Thyroid gland (tissue), 4 donors: ENCODE measurements at regions not wholly inside any gene's neighbourhood (a gene's known extent, or its start where the extent isn't known, plus 50 kb on each side); places are given as distances from the start of the nearest gene placed in this dataset.

ENCODE experiments used
- DNase-seq, 2 donors: peaks; one replicate each; pipeline ENCODE4 v3.0.0-alpha.2; 2019
- H3K27ac ChIP-seq, 3 donors: fragments of 200-600 bp; sonication (generic); 1 replicate in 2 of 3; 2 replicates in 1 of 3; pipeline ENCODE4 v1.5.1; 2016 to 2019; ENCODE audit warnings: mild to moderate bottlenecking in 1 of 3, moderate library complexity in 1 of 3
- H3K27me3 ChIP-seq: fragments of 200-600 bp; sonication (generic); one replicate; pipeline ENCODE4 v1.5.1; 2019
- H3K36me3 ChIP-seq, 2 donors: fragments of 200-600 bp; sonication (generic); one replicate each; pipeline ENCODE4 v1.5.1; 2016 to 2019
- H3K4me1 ChIP-seq, 2 donors: fragments of 200-600 bp; sonication (generic); one replicate each; pipeline ENCODE4 v1.5.1; 2017 to 2019
- H3K4me3 ChIP-seq, 3 donors: fragments of 200-600 bp; sonication (generic); replicated peaks in 1 of 3; 1 replicate in 2 of 3; 2 replicates in 1 of 3; pipeline ENCODE4 v1.5.1; 2016; ENCODE audit warnings: mild to moderate bottlenecking in 1 of 3
- H3K9me3 ChIP-seq: fragments of 200-600 bp; sonication (generic); one replicate; pipeline ENCODE4 v1.5.1; 2017
- CTCF ChIP-seq, 6 experiments: fragments of 200-600 bp in 3 of 6; fragments of 450-650 bp in 3 of 6; sonication (generic) in 3 of 6; IDR thresholded peaks; one replicate each; pipeline ENCODE4 v1.5.1; 2016 to 2019; ENCODE audit warnings: antibody characterized with exemption in 6 of 6, mild to moderate bottlenecking in 2 of 6, inconsistent platforms in 1 of 6, moderate library complexity in 1 of 6
- POLR2A ChIP-seq, 2 donors: fragments of 450-650 bp; IDR thresholded peaks; one replicate each; pipeline ENCODE4 v1.6.1; 2017; ENCODE audit warnings: antibody characterized with exemption in 2 of 2, mild to moderate bottlenecking in 2 of 2, moderate library complexity in 1 of 2
- WGBS, 2 donors: methylation state at CpG; one replicate each; pipeline ENCODE4 v1.1.5; 2017; 5-methylcytosine and 5-hydroxymethylcytosine counted together
- intact Hi-C: fragments of 100-400 bp; cut with DNase I; formaldehyde crosslinking; loops from one replicate; pipeline ENCODE4 v1.15.1; 2023

DNA sequence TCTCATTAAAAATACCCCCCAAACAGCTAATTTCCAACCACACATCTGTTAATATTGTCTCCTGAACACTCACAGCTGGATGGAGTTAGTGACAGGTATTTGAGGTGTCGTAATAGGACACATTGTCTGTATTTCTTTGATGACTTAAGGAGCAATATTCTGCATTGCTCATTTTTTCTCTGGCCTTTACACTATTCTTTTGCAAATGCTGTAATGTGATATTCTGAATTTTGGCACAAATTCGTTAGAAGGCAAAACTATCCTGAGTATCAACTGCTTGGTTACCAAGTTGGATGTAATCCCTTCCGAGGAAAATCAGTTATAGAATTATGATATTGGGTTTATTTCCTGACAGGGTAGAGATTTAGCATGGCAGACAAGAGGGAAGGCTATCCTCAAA is 1030.2 kb downstream of the MCTP2 start:
- WGBS, 2 donors: 79 to 82% methylated on average over 3 of the region's 3 CpGs
- Histone ChIP-seq H3K9me3 (no peaks in the 10 kb centered on the region), H3K27ac (peak overlapping the region in 2 of 3 donors; percentile 16 to 21), H3K27me3 (no peaks in the 10 kb centered on the region), H3K4me3 (no peak overlapping the region), H3K4me1 (peaks cover 0 to 7% of the 10 kb centered on the region in 2 donors), H3K36me3 (no peaks in the 10 kb centered on the region)
- intact Hi-C loops: no loop called here
- DNase-seq: no peak
- no peak for TF ChIP-seq POLR2A (IDR thresholded peaks at IDR 0.05)

GRCh38 chr15:95261968-95262367 is 1030.6 kb downstream of the MCTP2 start:
- H3K27ac ChIP-seq: peak overlapping the region in 2 of 3 donors; percentile 16 to 21
- 79 to 80% methylated on average over 6 of the region's 6 CpGs for WGBS, 2 donors
- intact Hi-C loops: no loop called here
- H3K36me3 ChIP-seq: no peaks in the 10 kb centered on the region
- H3K9me3 ChIP-seq: no peaks in the 10 kb centered on the region
- H3K4me1 ChIP-seq: peaks cover 0 to 7% of the 10 kb centered on the region in 2 donors
- no peak for DNase-seq
- H3K27me3 ChIP-seq: no peaks in the 10 kb centered on the region
- no peak for TF ChIP-seq POLR2A (IDR thresholded peaks at IDR 0.05)
- TF ChIP-seq CTCF (IDR thresholded peaks at IDR 0.05): no peak
- H3K4me3 ChIP-seq: no peak overlapping the region

DNA sequence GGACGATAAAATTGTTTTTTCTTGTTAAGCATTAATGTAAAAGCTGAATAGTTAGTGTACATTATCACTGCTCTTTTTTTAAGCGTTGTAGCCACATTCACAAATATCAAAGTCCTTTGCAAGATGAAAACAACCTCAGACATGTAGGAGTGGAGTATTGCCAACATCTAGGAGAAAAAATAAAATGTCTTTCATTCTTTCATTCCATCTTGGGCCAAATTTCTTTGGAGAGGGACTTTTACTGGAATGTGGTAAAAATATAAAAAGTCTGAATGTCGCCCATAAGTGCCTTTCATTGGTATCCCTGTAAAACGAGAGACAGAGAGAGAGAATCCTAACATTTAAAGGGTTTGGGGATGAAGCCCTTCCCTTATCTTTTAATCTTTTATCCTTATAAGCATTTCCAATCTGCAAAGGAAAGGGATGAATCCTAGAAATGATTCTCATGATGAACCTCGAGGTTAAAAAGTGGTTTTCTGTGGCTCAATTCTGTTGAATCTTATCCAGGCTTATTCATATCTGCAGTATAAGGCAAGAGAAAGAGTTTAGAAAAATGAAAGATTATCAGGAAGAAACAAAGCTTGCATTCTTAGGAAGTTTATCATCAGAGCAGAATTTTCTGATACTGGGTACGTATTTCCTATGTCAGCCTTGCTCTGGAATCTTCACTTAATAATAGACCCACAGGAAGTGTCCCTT is 1031.7 kb downstream of the MCTP2 start:
- WGBS, 2 donors: 64 to 75% methylated on average over 6 of the region's 6 CpGs
- H3K4me1 ChIP-seq: peaks cover 0 to 7% of the 10 kb centered on the region in 2 donors
- intact Hi-C loops: no loop called here

GRCh38 chr15:95263751-95264150 is 1032.4 kb downstream of the MCTP2 start:
- H3K4me3 ChIP-seq: no peak overlapping the region
- no peaks in the 10 kb centered on the region for H3K9me3 ChIP-seq
- TF ChIP-seq POLR2A (IDR thresholded peaks at IDR 0.05) (no peak), CTCF (IDR thresholded peaks at IDR 0.05) (no peak)
- intact Hi-C loops: no loop called here
- H3K4me1 ChIP-seq: peaks cover 0 to 7% of the 10 kb centered on the region in 2 donors
- no peak for DNase-seq
- no peaks in the 10 kb centered on the region for H3K36me3 ChIP-seq
- WGBS, 2 donors: 95 to 98% methylated on average over 1 of the region's 1 CpG
- H3K27me3 ChIP-seq: no peaks in the 10 kb centered on the region
- peak overlapping the region in 1 of 3 donors; percentile 35 for H3K27ac ChIP-seq

More for the DNA sequence above, 1031.7 kb downstream of the MCTP2 start:
- TF ChIP-seq CTCF (IDR thresholded peaks at IDR 0.05): no peak
- TF ChIP-seq POLR2A (IDR thresholded peaks at IDR 0.05): no peak
- no peak for DNase-seq
- no peaks in the 10 kb centered on the region for H3K9me3 ChIP-seq
- H3K27ac ChIP-seq: peak overlapping the region in 2 of 3 donors; percentile 24 to 35
- no peak overlapping the region for H3K4me3 ChIP-seq
- no peaks in the 10 kb centered on the region for H3K36me3 ChIP-seq
- H3K27me3 ChIP-seq: no peaks in the 10 kb centered on the region

- H3K4me3 ChIP-seq: no peak overlapping the region
- no peaks in the 10 kb centered on the region for H3K9me3 ChIP-seq
- H3K27ac ChIP-seq: peak overlapping the region in 1 of 3 donors; percentile 45
- 71 to 78% methylated on average over 3 of the region's 3 CpGs for WGBS, 2 donors
- no peaks in the 10 kb centered on the region for H3K4me1 ChIP-seq
- H3K36me3 ChIP-seq: no peaks in the 10 kb centered on the region
- DNase-seq: no peak
- no peaks in the 10 kb centered on the region for H3K27me3 ChIP-seq
- intact Hi-C loops: no loop called here
- no peak for TF ChIP-seq CTCF (IDR thresholded peaks at IDR 0.05)
Observed at GRCh38 chr15:95265419-95265997, 1034.1 kb downstream of the MCTP2 start.
